PC-3 (cell line): ENCODE measurements at regions not wholly inside any gene's neighbourhood (a gene's known extent, or its start where the extent isn't known, plus 50 kb on each side); places are given as distances from the start of the nearest gene placed in this dataset.

Source experiments
- EZH2 ChIP-seq: fragments of 300-600 bp; sonication (generic); IDR thresholded peaks from one replicate; pipeline ENCODE4 v1.6.1; 2017; ENCODE audit warnings: antibody characterized with exemption, mild to moderate bottlenecking, low read length; ENCODE audit not compliant: unreplicated experiment
- EZH2phosphoT487 ChIP-seq: fragments of 300-600 bp; sonication (generic); IDR thresholded peaks from 2 replicates; pipeline ENCODE4 v1.6.1; 2018; ENCODE audit warnings: mild to moderate bottlenecking, antibody characterized with exemption, low read length, borderline replicate concordance
- TF ChIP-seq, protein P1 (sequence below): fragments of 300-600 bp; sonication (generic); conservative IDR thresholded peaks from 2 replicates; pipeline ENCODE4 v1.5.1; 2017; ENCODE audit warnings: antibody characterized with exemption, low read depth, mild to moderate bottlenecking, low read length

GRCh38 chr7:19972876-19973275 is 199.5 kb upstream of the TMEM196 start:
- TF ChIP-seq, protein P1, sequence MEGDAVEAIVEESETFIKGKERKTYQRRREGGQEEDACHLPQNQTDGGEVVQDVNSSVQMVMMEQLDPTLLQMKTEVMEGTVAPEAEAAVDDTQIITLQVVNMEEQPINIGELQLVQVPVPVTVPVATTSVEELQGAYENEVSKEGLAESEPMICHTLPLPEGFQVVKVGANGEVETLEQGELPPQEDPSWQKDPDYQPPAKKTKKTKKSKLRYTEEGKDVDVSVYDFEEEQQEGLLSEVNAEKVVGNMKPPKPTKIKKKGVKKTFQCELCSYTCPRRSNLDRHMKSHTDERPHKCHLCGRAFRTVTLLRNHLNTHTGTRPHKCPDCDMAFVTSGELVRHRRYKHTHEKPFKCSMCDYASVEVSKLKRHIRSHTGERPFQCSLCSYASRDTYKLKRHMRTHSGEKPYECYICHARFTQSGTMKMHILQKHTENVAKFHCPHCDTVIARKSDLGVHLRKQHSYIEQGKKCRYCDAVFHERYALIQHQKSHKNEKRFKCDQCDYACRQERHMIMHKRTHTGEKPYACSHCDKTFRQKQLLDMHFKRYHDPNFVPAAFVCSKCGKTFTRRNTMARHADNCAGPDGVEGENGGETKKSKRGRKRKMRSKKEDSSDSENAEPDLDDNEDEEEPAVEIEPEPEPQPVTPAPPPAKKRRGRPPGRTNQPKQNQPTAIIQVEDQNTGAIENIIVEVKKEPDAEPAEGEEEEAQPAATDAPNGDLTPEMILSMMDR, result no peak
- TF ChIP-seq EZH2 (no peak), EZH2phosphoT487 (no peak)
